Keratinocyte (primary cell): ENCODE measurements at regions not wholly inside any gene's neighbourhood (a gene's known extent, or its start where the extent isn't known, plus 50 kb on each side); places are given as distances from the start of the nearest gene placed in this dataset.

Source experiments
- DNase-seq: peaks from one replicate; pipeline ENCODE4 v3.0.0-alpha.2; 2011; ENCODE audit warnings: low read depth, missing footprints, low spot score
- FAIRE-seq: peaks from 2 replicates; lab custom pipeline; 2011; peaks lifted over from hg19 to GRCh38; lab: Jason Lieb, UNC
- H2AFZ ChIP-seq: 2 replicates; pipeline ENCODE4 v1.6.0; 2012; ENCODE audit warnings: low read length, control low read depth, inconsistent platforms; ENCODE audit not compliant: control insufficient read depth
- H3K27ac ChIP-seq: 2 replicates; pipeline ENCODE4 v1.5.1; 2011; ENCODE audit warnings: low read length; ENCODE audit not compliant: control insufficient read depth, insufficient read depth
- H3K27me3 ChIP-seq: 3 replicates; pipeline ENCODE4 v1.6.0; 2011; ENCODE audit warnings: low read length; ENCODE audit not compliant: control insufficient read depth, insufficient read depth; ENCODE audit errors: extremely low read depth
- H3K36me3 ChIP-seq, 2 experiments: 2 replicates in 1 of 2; 3 replicates in 1 of 2; pipeline ENCODE4 v1.5.1; 2011; ENCODE audit warnings: low read length in 2 of 2, mild to moderate bottlenecking in 1 of 2; ENCODE audit not compliant: control insufficient read depth in 2 of 2, insufficient read depth in 2 of 2; ENCODE audit errors: extremely low read depth in 1 of 2
- H3K4me1 ChIP-seq: 3 replicates; pipeline ENCODE4 v1.5.1; 2011; ENCODE audit warnings: low read length; ENCODE audit not compliant: control insufficient read depth, insufficient read depth; ENCODE audit errors: extremely low read depth
- H3K4me2 ChIP-seq: 3 replicates; pipeline ENCODE4 v1.6.0; 2011; ENCODE audit warnings: low read depth, low read length; ENCODE audit not compliant: control insufficient read depth, insufficient read depth; ENCODE audit errors: extremely low read depth
- H3K4me3 ChIP-seq, 3 experiments: fragments of 200-600 bp in 1 of 3; sonication (generic) in 1 of 3; 2 replicates in 2 of 3; 3 replicates in 1 of 3; pipeline ENCODE4 v1.5.1; 2011 to 2016; ENCODE audit warnings: low read length in 3 of 3, mild to moderate bottlenecking in 3 of 3, control low read depth in 2 of 3, inconsistent platforms in 1 of 3, low read depth in 1 of 3, mixed read lengths in 1 of 3, mixed run types in 1 of 3, moderate library complexity in 1 of 3; ENCODE audit not compliant: control insufficient read depth in 2 of 3, insufficient read depth in 2 of 3; ENCODE audit errors: extremely low read depth in 1 of 3
- H3K79me2 ChIP-seq: 2 replicates; pipeline ENCODE4 v1.6.0; 2012; ENCODE audit warnings: low read length; ENCODE audit not compliant: control insufficient read depth, insufficient read depth
- H3K9ac ChIP-seq: 3 replicates; pipeline ENCODE4 v1.6.0; 2011; ENCODE audit warnings: low read length; ENCODE audit not compliant: control insufficient read depth, insufficient read depth; ENCODE audit errors: extremely low read depth
- H3K9me1 ChIP-seq: 3 replicates; pipeline ENCODE4 v1.6.0; 2011; ENCODE audit warnings: low read length; ENCODE audit not compliant: control insufficient read depth, insufficient read depth; ENCODE audit errors: extremely low read depth
- H3K9me3 ChIP-seq: 2 replicates; pipeline ENCODE4 v1.5.1; 2012; ENCODE audit warnings: low read depth, low read length; ENCODE audit not compliant: control insufficient read depth
- H4K20me1 ChIP-seq: 3 replicates; pipeline ENCODE4 v1.6.0; 2011; ENCODE audit warnings: low read length; ENCODE audit not compliant: control insufficient read depth, insufficient read depth; ENCODE audit errors: extremely low read depth
- EZH2 ChIP-seq: IDR thresholded peaks from one replicate; pipeline ENCODE4 v1.6.1; 2012; ENCODE audit warnings: inconsistent platforms, mild to moderate bottlenecking, low read length, moderate library complexity
- dilution Hi-C: fragments of 300-500 bp; cut with MboI; formaldehyde crosslinking; loops from one replicate; pipeline ENCODE4 v1.7.0; 2020; ENCODE audit warnings: low sequenced_read_pairs; ENCODE audit not compliant: extremely low pct_ligation_motif_present
- TF ChIP-seq, protein P1 (sequence below), 3 experiments: IDR thresholded peaks in 1 of 3; conservative IDR thresholded peaks in 1 of 3; optimal IDR thresholded peaks in 1 of 3; 2 replicates in 2 of 3; 3 replicates in 1 of 3; pipeline versions ENCODE3 to v1.5.1; 2011; ENCODE audit warnings: low read length in 3 of 3, mild to moderate bottlenecking in 3 of 3, moderate library complexity in 2 of 3, control low read depth in 1 of 3, inconsistent platforms in 1 of 3; ENCODE audit not compliant: insufficient read depth in 2 of 3; ENCODE audit errors: extremely low read depth in 1 of 3

DNA sequence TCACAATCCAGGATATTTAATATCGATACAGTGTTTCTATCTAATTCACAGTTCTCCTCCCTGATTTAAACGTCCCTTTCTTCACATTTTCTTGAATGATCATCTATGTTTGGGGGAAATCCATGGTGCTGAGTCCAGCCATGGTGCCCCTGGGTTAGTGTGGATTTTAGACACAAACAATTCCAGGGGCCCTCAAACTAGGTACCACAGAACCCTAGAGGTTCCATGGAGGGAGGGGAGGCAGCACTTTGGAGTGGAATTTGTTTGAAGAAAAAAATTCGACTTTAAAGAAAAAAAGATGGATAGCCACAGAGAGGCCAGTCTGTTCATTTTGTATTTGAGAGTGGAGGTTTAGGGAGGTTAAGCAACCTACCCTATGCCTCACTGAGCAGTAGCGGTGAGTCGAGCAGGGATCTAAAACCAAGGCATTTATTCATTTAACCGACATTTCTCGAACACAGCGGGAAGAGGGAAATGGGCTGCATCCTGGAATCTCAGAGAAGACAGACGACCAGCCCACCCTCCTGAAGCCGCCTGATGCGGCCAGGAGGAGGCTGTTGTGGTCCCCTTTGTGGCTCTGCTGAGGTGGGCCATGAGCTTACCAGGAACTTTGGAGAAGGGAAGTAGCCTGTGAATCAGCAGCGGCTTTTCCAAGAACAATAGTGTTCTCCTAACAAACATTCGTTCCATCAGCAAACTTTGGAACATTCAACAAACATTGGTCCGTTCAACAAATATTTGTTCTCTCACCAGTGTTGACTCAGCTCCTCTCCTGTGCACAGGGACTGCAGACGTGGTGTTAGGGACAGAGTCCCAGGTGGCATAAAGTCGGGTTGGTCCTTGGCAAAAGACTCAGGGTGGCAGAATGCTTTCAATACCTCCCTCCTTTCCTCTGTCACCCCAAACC lies 103.5 kb upstream of the ZBTB40 start:
- Histone ChIP-seq H3K4me3 (no peak overlapping the region), H3K9ac (no peak overlapping the region), H3K9me1 (no peaks in the 10 kb centered on the region), H3K27ac (no peak overlapping the region), H3K4me2 (no peak overlapping the region), H3K27me3 (peaks cover 38% of the 10 kb centered on the region), H3K79me2 (no peaks in the 10 kb centered on the region), H3K9me3 (no peaks in the 10 kb centered on the region), H2AFZ (no peak overlapping the region), H4K20me1 (no peaks in the 10 kb centered on the region), H3K4me1 (no peaks in the 10 kb centered on the region), H3K36me3 (no peaks in the 10 kb centered on the region)
- FAIRE-seq (no peak), DNase-seq (no peak)
- TF ChIP-seq EZH2 = no peak
- TF ChIP-seq, protein P1, sequence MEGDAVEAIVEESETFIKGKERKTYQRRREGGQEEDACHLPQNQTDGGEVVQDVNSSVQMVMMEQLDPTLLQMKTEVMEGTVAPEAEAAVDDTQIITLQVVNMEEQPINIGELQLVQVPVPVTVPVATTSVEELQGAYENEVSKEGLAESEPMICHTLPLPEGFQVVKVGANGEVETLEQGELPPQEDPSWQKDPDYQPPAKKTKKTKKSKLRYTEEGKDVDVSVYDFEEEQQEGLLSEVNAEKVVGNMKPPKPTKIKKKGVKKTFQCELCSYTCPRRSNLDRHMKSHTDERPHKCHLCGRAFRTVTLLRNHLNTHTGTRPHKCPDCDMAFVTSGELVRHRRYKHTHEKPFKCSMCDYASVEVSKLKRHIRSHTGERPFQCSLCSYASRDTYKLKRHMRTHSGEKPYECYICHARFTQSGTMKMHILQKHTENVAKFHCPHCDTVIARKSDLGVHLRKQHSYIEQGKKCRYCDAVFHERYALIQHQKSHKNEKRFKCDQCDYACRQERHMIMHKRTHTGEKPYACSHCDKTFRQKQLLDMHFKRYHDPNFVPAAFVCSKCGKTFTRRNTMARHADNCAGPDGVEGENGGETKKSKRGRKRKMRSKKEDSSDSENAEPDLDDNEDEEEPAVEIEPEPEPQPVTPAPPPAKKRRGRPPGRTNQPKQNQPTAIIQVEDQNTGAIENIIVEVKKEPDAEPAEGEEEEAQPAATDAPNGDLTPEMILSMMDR (optimal IDR thresholded peaks at IDR 0.05 in 1 of 3, IDR thresholded peaks at IDR 0.05 in 1 of 3, conservative IDR thresholded peaks at IDR 0.05 in 1 of 3; ENCODE audit: extremely low read depth in 1 of 3, insufficient read depth in 2 of 3, low read length in 3 of 3) = no peak
- dilution Hi-C loops = no loop called here

DNA sequence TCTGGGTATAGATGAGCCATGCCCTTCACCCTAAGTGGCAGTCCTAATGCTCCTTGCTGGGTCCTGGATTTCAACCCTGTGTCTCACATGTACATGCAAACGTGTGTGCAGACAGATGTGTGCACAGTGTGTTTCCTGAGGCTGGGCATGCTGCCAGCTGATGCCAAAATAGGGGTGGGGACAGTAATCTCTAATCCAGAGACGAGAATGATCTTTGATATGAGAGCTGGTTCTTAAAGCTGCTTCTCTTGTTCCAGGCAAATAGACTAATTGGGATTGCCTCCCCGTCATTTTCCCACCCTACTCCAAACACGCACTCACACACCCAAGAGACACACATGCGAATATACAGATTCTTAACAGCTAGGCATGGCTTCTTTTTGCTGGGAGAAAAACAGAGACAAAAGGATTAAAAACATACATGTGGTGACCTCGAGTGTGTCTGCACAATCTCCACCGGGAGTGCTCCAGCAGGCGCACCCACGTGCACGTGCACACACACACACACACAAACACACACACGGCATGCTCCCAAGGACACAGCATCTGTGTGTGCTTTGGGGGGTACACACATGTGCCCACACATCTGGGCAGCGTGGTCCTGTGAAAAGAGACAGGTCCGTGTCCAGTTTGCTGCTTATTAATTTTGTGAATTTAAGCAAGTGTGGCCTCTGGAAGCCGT lies 102.1 kb upstream of the ZBTB40 start:
- H3K9me3 ChIP-seq = no peaks in the 10 kb centered on the region
- dilution Hi-C loops = no loop called here
- H3K79me2 ChIP-seq = no peaks in the 10 kb centered on the region
- no peak overlapping the region for H3K27ac ChIP-seq
- no peaks in the 10 kb centered on the region for H3K4me1 ChIP-seq
- no peaks in the 10 kb centered on the region for H4K20me1 ChIP-seq
- peaks cover 36% of the 10 kb centered on the region for H3K27me3 ChIP-seq
- DNase-seq (no peak), FAIRE-seq (no peak)
- no peak overlapping the region for H3K4me3 ChIP-seq
- H2AFZ ChIP-seq = no peak overlapping the region
- no peak for TF ChIP-seq EZH2
- TF ChIP-seq, protein P1 (optimal IDR thresholded peaks at IDR 0.05 in 1 of 3, IDR thresholded peaks at IDR 0.05 in 1 of 3, conservative IDR thresholded peaks at IDR 0.05 in 1 of 3; ENCODE audit: extremely low read depth in 1 of 3, insufficient read depth in 2 of 3, low read length in 3 of 3) = no peak
- H3K4me2 ChIP-seq = no peak overlapping the region
- H3K9me1 ChIP-seq = no peaks in the 10 kb centered on the region
- no peak overlapping the region for H3K9ac ChIP-seq
- no peaks in the 10 kb centered on the region for H3K36me3 ChIP-seq
